HEK293 (cell line): ENCODE measurements at regions not wholly inside any gene's neighbourhood (a gene's known extent, or its start where the extent isn't known, plus 50 kb on each side); places are given as distances from the start of the nearest gene placed in this dataset.

ENCODE experiments used
- CTCF ChIA-PET: fragments of 350-600 bp; formaldehyde crosslinking; extraction: SDS; loops from one replicate; lab custom pipeline; 2021; ENCODE audit warnings: antibody characterized with exemption; lab: Yijun Ruan, JAX
- POLR2A ChIA-PET: fragments of 300-600 bp; formaldehyde crosslinking; extraction: SDS; loops from one replicate; lab custom pipeline; 2020; ENCODE audit warnings: antibody characterized with exemption, inconsistent platforms; lab: Yijun Ruan, JAX
- H3K27ac ChIP-seq: fragments of 200-500 bp; sonication (Bioruptor generic); 2 replicates; pipeline ENCODE4 v1.5.1; 2014; ENCODE audit warnings: low read depth, low read length, control low read depth, inconsistent platforms; ENCODE audit errors: extremely low read depth
- H3K36me3 ChIP-seq, 2 experiments: fragments of 200-500 bp in 1 of 2; sonication (Bioruptor generic) in 1 of 2; 1 replicate in 1 of 2; 2 replicates in 1 of 2; pipeline ENCODE4 v1.5.1; 2014 to 2017; ENCODE audit warnings: inconsistent platforms in 2 of 2, low read length in 2 of 2; ENCODE audit not compliant: control insufficient read depth in 2 of 2, insufficient read depth in 1 of 2
- H3K4me1 ChIP-seq: fragments of 200-500 bp; sonication (Bioruptor generic); 2 replicates; pipeline ENCODE4 v1.5.1; 2014; ENCODE audit warnings: mild to moderate bottlenecking, low read length, inconsistent platforms; ENCODE audit not compliant: control insufficient read depth, insufficient read depth
- H3K4me3 ChIP-seq: 2 replicates; pipeline ENCODE4 v1.5.1; 2011; ENCODE audit warnings: low read depth, mild to moderate bottlenecking, control low read depth, low read length, moderate library complexity
- H3K9me3 ChIP-seq: fragments of 200-500 bp; sonication (Bioruptor generic); 2 replicates; pipeline ENCODE4 v1.5.1; 2014; ENCODE audit warnings: low read depth, low read length, inconsistent platforms; ENCODE audit not compliant: control insufficient read depth, insufficient read depth
- BCL11B ChIP-seq: fragments of 450-650 bp; formaldehyde crosslinking; IDR thresholded peaks from 2 replicates; pipeline ENCODE4 v1.5.1; 2016; ENCODE audit warnings: low read depth, missing biosample characterization, missing genetic modification characterization
- EGR2 ChIP-seq: fragments of 450-650 bp; formaldehyde crosslinking; IDR thresholded peaks from 2 replicates; pipeline ENCODE4 v1.5.1; 2016; ENCODE audit warnings: low read depth, missing biosample characterization, missing genetic modification characterization
- GLI2 ChIP-seq: fragments of 450-650 bp; formaldehyde crosslinking; IDR thresholded peaks from 2 replicates; pipeline ENCODE4; 2017; ENCODE audit warnings: missing biosample characterization, missing genetic modification characterization, low read depth, borderline replicate concordance
- GLI4 ChIP-seq: fragments of 450-650 bp; formaldehyde crosslinking; IDR thresholded peaks from 2 replicates; pipeline ENCODE4 v1.5.1; 2016; ENCODE audit warnings: missing biosample characterization, missing genetic modification characterization
- KLF7 ChIP-seq: fragments of 450-650 bp; formaldehyde crosslinking; IDR thresholded peaks from 2 replicates; pipeline ENCODE4 v1.5.1; 2016; ENCODE audit warnings: missing biosample characterization, missing genetic modification characterization, borderline replicate concordance
- KLF9 ChIP-seq: fragments of 450-650 bp; formaldehyde crosslinking; IDR thresholded peaks from 2 replicates; pipeline ENCODE4 v1.5.1; 2016; ENCODE audit warnings: missing biosample characterization, missing genetic modification characterization, low read depth
- OVOL3 ChIP-seq: fragments of 450-650 bp; formaldehyde crosslinking; IDR thresholded peaks from 2 replicates; pipeline ENCODE4 v1.5.1; 2016; ENCODE audit warnings: missing biosample characterization, missing genetic modification characterization
- ZNF112 ChIP-seq: fragments of 450-650 bp; formaldehyde crosslinking; IDR thresholded peaks from 2 replicates; pipeline ENCODE4 v1.5.0; 2017; ENCODE audit warnings: missing biosample characterization, missing genetic modification characterization
- ZNF354C ChIP-seq: fragments of 450-650 bp; formaldehyde crosslinking; IDR thresholded peaks from 2 replicates; pipeline ENCODE4 v1.5.1; 2016; ENCODE audit warnings: missing biosample characterization, missing genetic modification characterization, low read depth, borderline replicate concordance
- ZNF423 ChIP-seq: fragments of 450-650 bp; formaldehyde crosslinking; IDR thresholded peaks from 2 replicates; pipeline ENCODE4 v1.5.1; 2016; ENCODE audit warnings: missing biosample characterization, missing genetic modification characterization
- ZNF629 ChIP-seq: fragments of 450-650 bp; formaldehyde crosslinking; IDR thresholded peaks from 2 replicates; pipeline ENCODE4 v1.5.1; 2017; ENCODE audit warnings: missing biosample characterization, missing genetic modification characterization
- TF ChIP-seq, protein P1 (sequence below): fragments of 450-650 bp; formaldehyde crosslinking; IDR thresholded peaks from 2 replicates; pipeline ENCODE4 v1.5.1; 2016; ENCODE audit warnings: missing biosample characterization, missing genetic modification characterization
- TF ChIP-seq, protein P2 (sequence below): fragments of 450-650 bp; formaldehyde crosslinking; IDR thresholded peaks from 2 replicates; pipeline ENCODE4 v1.5.1; 2016; ENCODE audit warnings: missing biosample characterization, missing genetic modification characterization
- TF ChIP-seq, protein P3 (sequence below): fragments of 450-650 bp; formaldehyde crosslinking; IDR thresholded peaks from 2 replicates; pipeline ENCODE4 v1.5.1; 2016; ENCODE audit warnings: missing biosample characterization, missing genetic modification characterization
- TF ChIP-seq, protein P4 (sequence below): fragments of 450-650 bp; formaldehyde crosslinking; IDR thresholded peaks from 2 replicates; pipeline ENCODE4 v1.5.1; 2016; ENCODE audit warnings: missing biosample characterization, missing genetic modification characterization, low read depth
- TF ChIP-seq, protein P5 (sequence below): fragments of 450-650 bp; formaldehyde crosslinking; IDR thresholded peaks from 2 replicates; pipeline ENCODE4 v1.5.1; 2016; ENCODE audit warnings: missing biosample characterization, missing genetic modification characterization
- TF ChIP-seq, protein P6 (sequence below): sonication (generic); formaldehyde crosslinking; IDR thresholded peaks from 2 replicates; pipeline ENCODE4 v1.8.1; 2022; ENCODE audit warnings: mild to moderate bottlenecking, moderate library complexity, missing genetic modification reagents

DNA sequence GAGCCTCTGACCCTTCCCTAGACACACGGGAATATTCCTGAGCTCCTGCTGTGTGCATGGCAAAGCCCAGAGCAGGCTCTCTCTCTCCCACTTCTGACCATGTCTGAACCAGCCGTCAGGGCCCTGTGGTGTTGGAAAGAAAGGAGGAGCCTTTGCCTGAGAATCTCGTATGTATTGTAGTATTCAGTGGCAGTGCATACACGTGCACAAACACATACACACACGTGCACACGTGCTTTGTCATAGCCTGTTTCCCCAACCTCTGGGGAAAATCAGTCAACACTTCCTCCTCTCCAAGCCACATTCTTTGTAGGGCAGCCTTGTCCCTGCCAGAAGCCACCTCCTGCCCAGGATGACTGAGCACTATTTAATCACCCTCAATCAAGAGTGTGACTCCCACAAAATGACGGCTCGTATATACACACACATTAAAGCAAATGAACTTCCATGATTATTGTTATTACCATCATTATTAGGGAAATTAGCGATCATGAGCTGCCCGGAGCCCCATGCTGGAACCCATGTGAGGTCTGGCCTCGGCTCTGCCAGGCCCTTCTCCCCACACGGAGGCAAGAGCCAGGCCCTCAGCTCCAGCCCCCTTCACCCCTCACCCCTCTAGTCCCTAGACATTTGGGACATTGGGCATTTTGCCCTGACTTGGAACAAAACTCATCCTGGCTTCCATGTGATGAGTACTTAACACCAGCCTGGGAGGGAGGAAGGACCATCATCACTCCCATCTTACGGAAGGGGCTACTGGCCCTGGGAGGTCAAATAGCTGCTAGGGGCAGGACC lies 331.9 kb downstream of the NPHP4 start:
- ChIA-PET POLR2A (no interaction called here), CTCF (no interaction called here)
- Histone ChIP-seq H3K9me3 (no peaks in the 10 kb centered on the region), H3K4me3 (no peak overlapping the region), H3K36me3 (no peaks in the 10 kb centered on the region), H3K4me1 (no peaks in the 10 kb centered on the region), H3K27ac (no peak overlapping the region)
- TF ChIP-seq, protein P1, sequence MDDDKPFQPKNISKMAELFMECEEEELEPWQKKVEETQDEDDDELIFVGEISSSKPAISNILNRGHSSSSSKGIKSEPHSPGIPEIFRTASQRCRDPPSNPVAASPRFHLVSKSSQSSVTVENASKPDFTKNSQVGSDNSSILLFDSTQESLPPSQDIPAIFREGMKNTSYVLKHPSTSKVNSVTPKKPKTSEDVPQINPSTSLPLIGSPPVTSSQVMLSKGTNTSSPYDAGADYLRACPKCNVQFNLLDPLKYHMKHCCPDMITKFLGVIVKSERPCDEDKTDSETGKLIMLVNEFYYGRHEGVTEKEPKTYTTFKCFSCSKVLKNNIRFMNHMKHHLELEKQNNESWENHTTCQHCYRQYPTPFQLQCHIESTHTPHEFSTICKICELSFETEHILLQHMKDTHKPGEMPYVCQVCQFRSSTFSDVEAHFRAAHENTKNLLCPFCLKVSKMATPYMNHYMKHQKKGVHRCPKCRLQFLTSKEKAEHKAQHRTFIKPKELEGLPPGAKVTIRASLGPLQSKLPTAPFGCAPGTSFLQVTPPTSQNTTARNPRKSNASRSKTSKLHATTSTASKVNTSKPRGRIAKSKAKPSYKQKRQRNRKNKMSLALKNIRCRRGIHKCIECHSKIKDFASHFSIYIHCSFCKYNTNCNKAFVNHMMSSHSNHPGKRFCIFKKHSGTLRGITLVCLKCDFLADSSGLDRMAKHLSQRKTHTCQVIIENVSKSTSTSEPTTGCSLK (tag by site-specific recombination) = no peak
- TF ChIP-seq KLF9 (no peak), OVOL3 (tag by site-specific recombination) (no peak), ZNF112 (tag by site-specific recombination) (no peak)
- TF ChIP-seq, protein P2, sequence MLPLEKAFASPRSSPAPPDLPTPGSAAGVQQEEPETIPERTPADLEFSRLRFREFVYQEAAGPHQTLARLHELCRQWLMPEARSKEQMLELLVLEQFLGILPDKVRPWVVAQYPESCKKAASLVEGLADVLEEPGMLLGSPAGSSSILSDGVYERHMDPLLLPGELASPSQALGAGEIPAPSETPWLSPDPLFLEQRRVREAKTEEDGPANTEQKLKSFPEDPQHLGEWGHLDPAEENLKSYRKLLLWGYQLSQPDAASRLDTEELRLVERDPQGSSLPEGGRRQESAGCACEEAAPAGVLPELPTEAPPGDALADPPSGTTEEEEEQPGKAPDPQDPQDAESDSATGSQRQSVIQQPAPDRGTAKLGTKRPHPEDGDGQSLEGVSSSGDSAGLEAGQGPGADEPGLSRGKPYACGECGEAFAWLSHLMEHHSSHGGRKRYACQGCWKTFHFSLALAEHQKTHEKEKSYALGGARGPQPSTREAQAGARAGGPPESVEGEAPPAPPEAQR (tag by site-specific recombination) = no peak
- TF ChIP-seq, protein P3, sequence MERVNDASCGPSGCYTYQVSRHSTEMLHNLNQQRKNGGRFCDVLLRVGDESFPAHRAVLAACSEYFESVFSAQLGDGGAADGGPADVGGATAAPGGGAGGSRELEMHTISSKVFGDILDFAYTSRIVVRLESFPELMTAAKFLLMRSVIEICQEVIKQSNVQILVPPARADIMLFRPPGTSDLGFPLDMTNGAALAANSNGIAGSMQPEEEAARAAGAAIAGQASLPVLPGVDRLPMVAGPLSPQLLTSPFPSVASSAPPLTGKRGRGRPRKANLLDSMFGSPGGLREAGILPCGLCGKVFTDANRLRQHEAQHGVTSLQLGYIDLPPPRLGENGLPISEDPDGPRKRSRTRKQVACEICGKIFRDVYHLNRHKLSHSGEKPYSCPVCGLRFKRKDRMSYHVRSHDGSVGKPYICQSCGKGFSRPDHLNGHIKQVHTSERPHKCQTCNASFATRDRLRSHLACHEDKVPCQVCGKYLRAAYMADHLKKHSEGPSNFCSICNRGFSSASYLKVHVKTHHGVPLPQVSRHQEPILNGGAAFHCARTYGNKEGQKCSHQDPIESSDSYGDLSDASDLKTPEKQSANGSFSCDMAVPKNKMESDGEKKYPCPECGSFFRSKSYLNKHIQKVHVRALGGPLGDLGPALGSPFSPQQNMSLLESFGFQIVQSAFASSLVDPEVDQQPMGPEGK (tag by site-specific recombination) = no peak
- TF ChIP-seq, protein P4, sequence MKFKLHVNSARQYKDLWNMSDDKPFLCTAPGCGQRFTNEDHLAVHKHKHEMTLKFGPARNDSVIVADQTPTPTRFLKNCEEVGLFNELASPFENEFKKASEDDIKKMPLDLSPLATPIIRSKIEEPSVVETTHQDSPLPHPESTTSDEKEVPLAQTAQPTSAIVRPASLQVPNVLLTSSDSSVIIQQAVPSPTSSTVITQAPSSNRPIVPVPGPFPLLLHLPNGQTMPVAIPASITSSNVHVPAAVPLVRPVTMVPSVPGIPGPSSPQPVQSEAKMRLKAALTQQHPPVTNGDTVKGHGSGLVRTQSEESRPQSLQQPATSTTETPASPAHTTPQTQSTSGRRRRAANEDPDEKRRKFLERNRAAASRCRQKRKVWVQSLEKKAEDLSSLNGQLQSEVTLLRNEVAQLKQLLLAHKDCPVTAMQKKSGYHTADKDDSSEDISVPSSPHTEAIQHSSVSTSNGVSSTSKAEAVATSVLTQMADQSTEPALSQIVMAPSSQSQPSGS (tag by site-specific recombination) = no peak

DNA sequence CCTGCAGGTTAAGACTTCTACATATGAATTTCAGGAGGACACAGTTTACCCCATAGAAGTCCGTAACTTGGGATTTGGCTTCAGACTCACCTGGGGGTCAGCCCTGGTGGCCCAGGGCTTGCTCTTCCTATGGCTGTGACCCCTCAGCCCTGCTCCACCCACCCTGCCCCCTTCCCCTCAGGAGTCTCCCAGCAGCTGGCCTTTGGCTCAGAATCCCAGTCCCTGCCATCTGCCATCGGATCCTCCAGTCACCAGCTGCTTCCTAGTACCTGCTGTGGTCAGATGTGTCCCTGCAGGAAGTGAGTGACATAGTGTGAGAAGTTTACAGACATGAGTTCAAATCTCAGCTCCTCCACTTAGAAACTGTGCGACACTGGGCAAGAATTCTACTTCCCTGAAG lies 332.6 kb downstream of the NPHP4 start:
- no peak overlapping the region for H3K27ac ChIP-seq
- ChIA-PET POLR2A (no interaction called here), CTCF (interaction anchor here (0.6 kb wide), 1 partner anchor 1102 kb away, joined by 3 read pairs; no protein-coding TSS in a partner anchor)

More for the DNA sequence above, 332.6 kb downstream of the NPHP4 start:
- H3K36me3 ChIP-seq = no peaks in the 10 kb centered on the region
- H3K4me1 ChIP-seq = no peaks in the 10 kb centered on the region
- no peaks in the 10 kb centered on the region for H3K9me3 ChIP-seq
- TF ChIP-seq, protein P5, sequence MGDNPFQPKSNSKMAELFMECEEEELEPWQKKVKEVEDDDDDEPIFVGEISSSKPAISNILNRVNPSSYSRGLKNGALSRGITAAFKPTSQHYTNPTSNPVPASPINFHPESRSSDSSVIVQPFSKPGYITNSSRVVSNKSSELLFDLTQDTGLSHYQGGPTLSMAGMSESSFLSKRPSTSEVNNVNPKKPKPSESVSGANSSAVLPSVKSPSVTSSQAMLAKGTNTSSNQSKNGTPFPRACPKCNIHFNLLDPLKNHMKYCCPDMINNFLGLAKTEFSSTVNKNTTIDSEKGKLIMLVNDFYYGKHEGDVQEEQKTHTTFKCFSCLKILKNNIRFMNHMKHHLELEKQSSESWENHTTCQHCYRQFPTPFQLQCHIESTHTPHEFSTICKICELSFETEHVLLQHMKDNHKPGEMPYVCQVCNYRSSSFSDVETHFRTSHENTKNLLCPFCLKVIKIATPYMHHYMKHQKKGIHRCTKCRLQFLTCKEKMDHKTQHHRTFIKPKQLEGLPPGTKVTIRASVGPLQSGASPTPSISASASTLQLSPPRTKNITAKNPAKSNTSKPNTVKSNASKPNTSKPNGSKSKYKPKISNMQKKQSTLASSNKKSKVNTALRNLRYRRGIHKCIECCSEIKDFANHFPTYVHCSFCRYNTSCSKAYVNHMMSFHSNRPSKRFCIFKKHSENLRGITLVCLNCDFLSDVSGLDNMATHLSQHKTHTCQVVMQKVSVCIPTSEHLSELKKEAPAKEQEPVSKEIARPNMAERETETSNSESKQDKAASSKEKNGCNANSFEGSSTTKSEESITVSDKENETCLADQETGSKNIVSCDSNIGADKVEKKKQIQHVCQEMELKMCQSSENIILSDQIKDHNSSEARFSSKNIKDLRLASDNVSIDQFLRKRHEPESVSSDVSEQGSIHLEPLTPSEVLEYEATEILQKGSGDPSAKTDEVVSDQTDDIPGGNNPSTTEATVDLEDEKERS (tag by site-specific recombination) = no peak
- TF ChIP-seq KLF7 (no peak), BCL11B (tag by site-specific recombination) (no peak), ZNF354C (tag by site-specific recombination) (no peak), GLI4 (tag by site-specific recombination) (no peak), ZNF423 (tag by site-specific recombination) (no peak), EGR2 (tag by site-specific recombination) (no peak), ZNF629 (tag by site-specific recombination) (no peak), GLI2 (tag by site-specific recombination) (no peak)
- TF ChIP-seq, protein P6, sequence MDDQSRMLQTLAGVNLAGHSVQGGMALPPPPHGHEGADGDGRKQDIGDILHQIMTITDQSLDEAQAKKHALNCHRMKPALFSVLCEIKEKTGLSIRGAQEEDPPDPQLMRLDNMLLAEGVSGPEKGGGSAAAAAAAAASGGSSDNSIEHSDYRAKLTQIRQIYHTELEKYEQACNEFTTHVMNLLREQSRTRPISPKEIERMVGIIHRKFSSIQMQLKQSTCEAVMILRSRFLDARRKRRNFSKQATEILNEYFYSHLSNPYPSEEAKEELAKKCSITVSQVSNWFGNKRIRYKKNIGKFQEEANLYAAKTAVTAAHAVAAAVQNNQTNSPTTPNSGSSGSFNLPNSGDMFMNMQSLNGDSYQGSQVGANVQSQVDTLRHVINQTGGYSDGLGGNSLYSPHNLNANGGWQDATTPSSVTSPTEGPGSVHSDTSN (CRISPR knock-in tag) = no peak
- TF ChIP-seq, all 188 proteins: peak for 0
- no peak overlapping the region for H3K4me3 ChIP-seq
